ENCODE measurements at regions not wholly inside any gene's neighbourhood (a gene's known extent, or its start where the extent isn't known, plus 50 kb on each side); places are given as distances from the start of the nearest gene placed in this dataset.
A peak's percentile ranks its signal among the peaks of the same experiment; 100 is the strongest.

- TF ChIP-seq CTCF (IDR thresholded peaks at IDR 0.05; ENCODE audit: unreplicated experiment in 3 of 3): no peak
- H3K36me3 Mint-ChIP-seq (ENCODE audit: low read depth): no peaks in the 10 kb centered on the region
- H3K4me1 Mint-ChIP-seq: peaks cover 46% of the 10 kb centered on the region
- H3K27ac Mint-ChIP-seq: no peak overlapping the region
- peaks cover 22% of the 10 kb centered on the region for H3K27me3 Mint-ChIP-seq (ENCODE audit: low read depth)
- no peak overlapping the region for H3K4me3 Mint-ChIP-seq
- peaks cover 3% of the 10 kb centered on the region for H3K9me3 Mint-ChIP-seq
Measured at GRCh38 chr15:79601405-79602086, 169.4 kb downstream of the MINAR1 start.

DNA sequence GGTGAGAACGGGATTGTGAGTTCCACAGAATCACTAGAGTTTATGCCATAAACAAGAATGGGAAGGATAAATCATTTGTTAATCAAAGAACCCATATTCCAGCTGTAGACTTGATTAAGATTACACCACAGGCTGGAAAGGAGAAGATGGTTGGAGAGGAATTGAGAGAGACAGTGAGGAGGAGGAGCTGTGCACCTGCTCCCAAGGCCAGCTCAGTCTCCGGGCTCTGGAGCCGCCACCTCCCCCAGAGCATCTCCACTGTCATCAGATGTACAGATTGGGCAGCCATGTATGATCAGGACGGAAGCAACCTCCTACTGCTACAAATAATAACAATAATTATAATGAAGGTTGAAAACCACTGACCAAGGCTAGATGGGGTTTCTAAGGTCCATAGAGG is 170.0 kb downstream of the MINAR1 start:
- Mint-ChIP-seq H3K4me3 (no peak overlapping the region), H3K4me1 (peaks cover 46% of the 10 kb centered on the region), H3K36me3 (ENCODE audit: low read depth) (no peaks in the 10 kb centered on the region), H3K9me3 (peaks cover 3% of the 10 kb centered on the region), H3K27ac (peak overlapping the region in 1 of 3 experiments; percentile 41), H3K27me3 (ENCODE audit: low read depth) (peaks cover 17% of the 10 kb centered on the region)
- no peak for TF ChIP-seq CTCF (IDR thresholded peaks at IDR 0.05; ENCODE audit: unreplicated experiment in 3 of 3)

DNA sequence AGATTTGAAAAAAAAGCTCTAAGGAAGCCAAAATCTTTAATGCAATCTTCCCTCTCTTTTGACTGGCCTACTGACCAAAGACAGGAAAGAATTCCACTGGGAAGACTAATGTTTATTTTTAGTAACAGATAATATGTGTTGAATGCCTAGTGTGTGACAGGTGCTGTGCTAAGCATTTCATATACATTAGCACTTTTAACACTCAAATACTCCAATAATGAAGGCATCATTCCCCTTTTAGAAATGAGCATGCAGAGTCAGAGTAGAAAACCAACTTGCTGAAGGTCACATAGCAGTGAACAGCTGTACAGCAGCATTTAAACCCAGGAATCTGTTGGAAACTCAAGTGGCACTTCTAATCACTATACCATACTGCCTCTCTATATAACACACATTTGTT is 170.6 kb downstream of the MINAR1 start:
- H3K4me3 Mint-ChIP-seq: no peak overlapping the region
- peaks cover 3% of the 10 kb centered on the region for H3K9me3 Mint-ChIP-seq
- no peaks in the 10 kb centered on the region for H3K36me3 Mint-ChIP-seq (ENCODE audit: low read depth)
- H3K27me3 Mint-ChIP-seq (ENCODE audit: low read depth): peaks cover 12% of the 10 kb centered on the region
- peak overlapping the region in 1 of 3 experiments; percentile 41 for H3K27ac Mint-ChIP-seq
- TF ChIP-seq CTCF (IDR thresholded peaks at IDR 0.05; ENCODE audit: unreplicated experiment in 3 of 3): no peak
- peaks cover 46% of the 10 kb centered on the region for H3K4me1 Mint-ChIP-seq

DNA sequence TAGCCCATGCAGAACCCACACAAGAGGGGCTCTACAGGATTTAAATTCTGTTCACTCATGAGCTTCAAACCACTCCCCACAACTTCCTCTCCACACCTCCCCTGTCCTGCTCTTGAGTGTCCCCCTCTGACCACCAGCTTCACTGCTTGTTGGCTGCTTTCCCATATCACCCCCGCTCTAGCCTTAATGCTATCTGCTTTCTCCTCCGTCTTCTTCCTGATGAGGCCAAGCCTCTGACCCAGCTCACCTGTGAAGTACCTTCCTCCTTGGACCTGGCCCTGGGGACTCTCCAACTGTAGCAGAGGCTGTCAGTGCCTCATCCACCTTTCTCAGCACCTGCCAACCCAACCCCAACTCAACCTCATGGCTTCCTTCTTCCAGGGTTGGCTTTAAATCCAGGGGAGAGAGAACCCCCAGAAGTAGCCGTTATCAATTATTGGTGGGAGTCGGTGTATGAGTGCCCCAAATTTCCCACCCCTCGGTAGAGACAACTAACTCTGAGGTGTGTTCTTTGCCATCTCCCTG is 174.8 kb downstream of the MINAR1 start:
- H3K27me3 Mint-ChIP-seq (ENCODE audit: low read depth): no peaks in the 10 kb centered on the region
- H3K4me3 Mint-ChIP-seq: no peak overlapping the region
- no peak overlapping the region for H3K27ac Mint-ChIP-seq
- H3K9me3 Mint-ChIP-seq: peaks cover 3% of the 10 kb centered on the region
- peaks cover 49% of the 10 kb centered on the region for H3K4me1 Mint-ChIP-seq
- no peaks in the 10 kb centered on the region for H3K36me3 Mint-ChIP-seq (ENCODE audit: low read depth)
- no peak for TF ChIP-seq CTCF (IDR thresholded peaks at IDR 0.05; ENCODE audit: unreplicated experiment in 3 of 3)

GRCh38 chr15:79608066-79608864 is 176.1 kb downstream of the MINAR1 start:
- peaks cover 35% of the 10 kb centered on the region for H3K4me1 Mint-ChIP-seq
- peak overlapping the region in 1 of 3 experiments; percentile 12 for H3K27ac Mint-ChIP-seq
- H3K27me3 Mint-ChIP-seq (ENCODE audit: low read depth): no peaks in the 10 kb centered on the region
- no peak for TF ChIP-seq CTCF (IDR thresholded peaks at IDR 0.05; ENCODE audit: unreplicated experiment in 3 of 3)
- H3K4me3 Mint-ChIP-seq: no peak overlapping the region
- H3K9me3 Mint-ChIP-seq: peaks cover 3% of the 10 kb centered on the region
- H3K36me3 Mint-ChIP-seq (ENCODE audit: low read depth): no peaks in the 10 kb centered on the region
